Suprapubic skin (tissue), 4 donors: ENCODE measurements at regions not wholly inside any gene's neighbourhood (a gene's known extent, or its start where the extent isn't known, plus 50 kb on each side); places are given as distances from the start of the nearest gene placed in this dataset.

Experiments used
- DNase-seq, 2 donors: peaks; one replicate each; pipeline ENCODE4 v3.0.0-alpha.2; 2019; ENCODE audit warnings: low spot score in 2 of 2
- H3K27ac ChIP-seq: fragments of 200-600 bp; sonication (generic); one replicate; pipeline ENCODE4 v1.5.1; 2019
- H3K27me3 ChIP-seq: fragments of 200-600 bp; sonication (generic); one replicate; pipeline ENCODE4 v1.5.1; 2019
- H3K36me3 ChIP-seq: fragments of 200-600 bp; sonication (generic); one replicate; pipeline ENCODE4 v1.5.1; 2019
- H3K4me1 ChIP-seq: fragments of 200-600 bp; sonication (generic); one replicate; pipeline ENCODE4 v1.5.1; 2019
- H3K4me3 ChIP-seq: fragments of 200-600 bp; sonication (generic); one replicate; pipeline ENCODE4 v1.5.1; 2019; ENCODE audit warnings: mild to moderate bottlenecking
- H3K9me3 ChIP-seq: fragments of 200-600 bp; sonication (generic); one replicate; pipeline ENCODE4 v1.5.1; 2019
- EP300 ChIP-seq: sonication (generic); formaldehyde crosslinking; IDR thresholded peaks from one replicate; pipeline ENCODE4 v1.6.1; 2017; ENCODE audit warnings: antibody characterized with exemption
- POLR2A ChIP-seq, 2 donors: fragments of 450-650 bp; IDR thresholded peaks; one replicate each; pipeline ENCODE4 v1.6.1; 2017; ENCODE audit warnings: antibody characterized with exemption in 2 of 2, mild to moderate bottlenecking in 2 of 2, moderate library complexity in 2 of 2
- POLR2AphosphoS5 ChIP-seq, 3 donors: sonication (generic); formaldehyde crosslinking; IDR thresholded peaks; one replicate each; pipeline ENCODE4 v1.6.1; 2017; ENCODE audit warnings: antibody characterized with exemption in 3 of 3
- WGBS: methylation state at CpG from one replicate; pipeline ENCODE4 v1.1.5; 2018; 5-methylcytosine and 5-hydroxymethylcytosine counted together
- TF ChIP-seq, protein P1 (sequence below), 2 donors: fragments of 200-600 bp in 1 of 2; fragments of 450-650 bp in 1 of 2; sonication (generic) in 1 of 2; IDR thresholded peaks; one replicate each; pipeline ENCODE4 v1.5.1; 2016 to 2019; ENCODE audit warnings: antibody characterized with exemption in 2 of 2, mild to moderate bottlenecking in 1 of 2, moderate library complexity in 1 of 2

DNA sequence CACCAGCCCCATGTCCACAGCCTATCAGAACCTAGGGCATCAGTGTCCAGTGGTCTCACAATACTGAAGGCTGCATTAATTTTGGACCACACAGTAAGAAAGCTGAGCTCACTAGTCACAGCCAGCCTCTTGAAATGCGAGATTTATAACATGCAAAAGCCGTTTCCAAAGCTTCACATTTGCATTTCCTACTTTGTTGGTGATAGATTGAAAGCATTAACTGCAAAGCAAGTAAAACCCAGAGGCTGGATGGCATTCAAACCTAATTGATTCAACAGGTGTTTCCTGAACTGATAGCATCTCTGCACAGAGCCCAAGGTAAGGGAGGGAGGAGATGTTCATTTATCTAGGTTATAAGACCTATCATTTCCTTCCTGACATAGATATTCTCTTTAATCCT is 410.1 kb downstream of the OMA1 start:
- Histone ChIP-seq H3K36me3 (no peaks in the 10 kb centered on the region), H3K4me3 (no peak overlapping the region), H3K4me1 (no peaks in the 10 kb centered on the region), H3K27me3 (no peaks in the 10 kb centered on the region), H3K9me3 (no peaks in the 10 kb centered on the region), H3K27ac (no peak overlapping the region)
- TF ChIP-seq POLR2A (IDR thresholded peaks at IDR 0.05), result no peak
- TF ChIP-seq, protein P1, sequence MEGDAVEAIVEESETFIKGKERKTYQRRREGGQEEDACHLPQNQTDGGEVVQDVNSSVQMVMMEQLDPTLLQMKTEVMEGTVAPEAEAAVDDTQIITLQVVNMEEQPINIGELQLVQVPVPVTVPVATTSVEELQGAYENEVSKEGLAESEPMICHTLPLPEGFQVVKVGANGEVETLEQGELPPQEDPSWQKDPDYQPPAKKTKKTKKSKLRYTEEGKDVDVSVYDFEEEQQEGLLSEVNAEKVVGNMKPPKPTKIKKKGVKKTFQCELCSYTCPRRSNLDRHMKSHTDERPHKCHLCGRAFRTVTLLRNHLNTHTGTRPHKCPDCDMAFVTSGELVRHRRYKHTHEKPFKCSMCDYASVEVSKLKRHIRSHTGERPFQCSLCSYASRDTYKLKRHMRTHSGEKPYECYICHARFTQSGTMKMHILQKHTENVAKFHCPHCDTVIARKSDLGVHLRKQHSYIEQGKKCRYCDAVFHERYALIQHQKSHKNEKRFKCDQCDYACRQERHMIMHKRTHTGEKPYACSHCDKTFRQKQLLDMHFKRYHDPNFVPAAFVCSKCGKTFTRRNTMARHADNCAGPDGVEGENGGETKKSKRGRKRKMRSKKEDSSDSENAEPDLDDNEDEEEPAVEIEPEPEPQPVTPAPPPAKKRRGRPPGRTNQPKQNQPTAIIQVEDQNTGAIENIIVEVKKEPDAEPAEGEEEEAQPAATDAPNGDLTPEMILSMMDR (IDR thresholded peaks at IDR 0.05), result no peak
- TF ChIP-seq EP300, result no peak
- TF ChIP-seq POLR2AphosphoS5 (IDR thresholded peaks at IDR 0.05), result no peak
- DNase-seq, result no peak
- 33% methylated on average over 2 of the region's 2 CpGs for WGBS

DNA sequence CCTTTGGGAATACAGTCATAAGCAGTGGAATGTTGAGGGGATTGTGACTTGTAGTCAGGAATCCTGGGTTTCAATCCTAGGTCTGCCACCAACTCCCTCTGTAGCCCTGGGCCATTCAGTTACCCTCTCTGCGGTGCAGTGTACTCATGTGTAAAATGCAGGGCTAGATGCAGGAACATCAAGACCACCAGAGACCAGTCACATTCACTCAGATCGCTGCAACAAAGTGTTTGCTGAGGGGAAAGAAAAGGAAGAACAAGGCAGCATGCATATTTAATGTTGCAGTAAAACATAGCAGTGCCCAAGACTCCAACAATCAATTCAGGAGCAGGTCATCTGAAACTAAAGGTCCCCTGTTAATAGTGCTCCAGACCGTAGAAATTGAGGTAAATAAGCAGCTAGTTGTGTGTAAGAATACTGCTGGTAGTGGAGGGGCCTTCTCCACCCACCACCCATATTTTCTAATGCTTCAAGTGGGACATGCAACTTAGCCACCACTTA is 410.7 kb downstream of the OMA1 start:
- no peak overlapping the region for H3K27ac ChIP-seq
- TF ChIP-seq EP300, result no peak
- no peaks in the 10 kb centered on the region for H3K9me3 ChIP-seq
- H3K4me1 ChIP-seq, result no peaks in the 10 kb centered on the region
- no peak overlapping the region for H3K4me3 ChIP-seq
- 69% methylated on average over 3 of the region's 3 CpGs for WGBS
- no peaks in the 10 kb centered on the region for H3K27me3 ChIP-seq
- no peak for DNase-seq
- no peaks in the 10 kb centered on the region for H3K36me3 ChIP-seq

DNA sequence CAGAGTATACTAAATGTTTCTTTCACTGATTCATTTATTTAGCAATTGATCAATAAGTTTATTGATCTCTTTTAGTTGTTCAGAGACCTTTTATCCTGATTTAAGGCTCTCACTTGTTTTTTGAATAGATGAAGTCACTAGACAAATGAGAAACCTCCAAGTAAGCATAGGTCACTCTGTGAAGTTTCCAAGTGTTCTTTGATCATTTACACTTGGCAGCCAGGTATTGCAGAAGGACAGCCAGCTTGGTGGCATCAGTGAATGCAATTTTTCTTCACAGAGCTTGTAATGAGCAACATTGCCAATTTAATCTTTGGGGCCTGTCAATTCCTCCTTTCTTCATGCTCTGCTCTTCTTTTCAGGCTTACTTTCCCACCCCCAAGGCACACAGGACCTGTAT is 413.0 kb downstream of the OMA1 start:
- Histone ChIP-seq H3K4me1 (no peaks in the 10 kb centered on the region), H3K36me3 (no peaks in the 10 kb centered on the region), H3K4me3 (no peak overlapping the region), H3K27me3 (no peaks in the 10 kb centered on the region), H3K27ac (no peak overlapping the region), H3K9me3 (no peaks in the 10 kb centered on the region)
- TF ChIP-seq POLR2AphosphoS5 (IDR thresholded peaks at IDR 0.05) (no peak), EP300 (no peak), POLR2A (IDR thresholded peaks at IDR 0.05) (no peak)
- TF ChIP-seq, protein P1 (IDR thresholded peaks at IDR 0.05), result no peak
- no peak for DNase-seq

DNA sequence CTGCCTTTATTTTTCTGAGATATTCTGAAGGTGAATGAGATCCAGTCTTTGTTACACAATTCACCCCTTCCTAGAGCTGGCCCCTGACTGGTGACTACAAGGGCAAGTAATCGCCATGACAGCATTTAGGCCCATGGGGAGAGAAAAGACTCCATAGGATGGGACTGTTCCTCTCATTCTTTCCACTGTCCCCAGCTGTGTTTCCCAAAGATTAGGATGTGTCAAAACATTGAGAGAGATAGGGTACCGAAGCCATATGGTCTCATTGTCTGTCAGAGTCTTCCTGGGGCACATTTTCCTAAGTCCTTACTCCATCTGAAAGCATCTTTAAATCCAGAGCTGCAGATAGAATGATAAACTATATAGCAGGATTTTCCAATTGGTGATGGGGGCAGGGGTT is 423.5 kb downstream of the OMA1 start:
- H3K9me3 ChIP-seq, result no peaks in the 10 kb centered on the region

DNA sequence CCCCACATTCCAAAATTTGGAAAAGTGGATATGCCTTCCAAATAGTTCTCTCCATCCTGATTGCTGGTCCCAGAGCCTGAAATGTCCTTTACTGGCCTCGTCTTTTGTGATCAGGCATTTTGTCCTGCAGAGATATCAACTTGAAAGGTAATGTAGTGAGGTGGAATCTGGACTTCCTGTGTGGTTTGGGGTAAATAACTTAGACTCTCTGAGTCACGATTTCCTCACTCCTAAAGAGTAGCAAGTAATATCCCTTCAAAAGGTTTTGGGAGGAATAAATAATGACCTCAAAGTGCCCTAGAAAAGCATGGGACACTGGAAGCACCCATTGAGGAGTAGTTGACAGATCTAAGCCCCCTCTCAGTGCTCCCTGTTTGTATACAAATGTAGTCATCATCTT is 426.6 kb downstream of the OMA1 start:
- Histone ChIP-seq H3K4me1 (no peaks in the 10 kb centered on the region), H3K27me3 (no peaks in the 10 kb centered on the region), H3K4me3 (no peak overlapping the region), H3K27ac (no peak overlapping the region), H3K36me3 (no peaks in the 10 kb centered on the region), H3K9me3 (no peaks in the 10 kb centered on the region)
- no peak for DNase-seq
- 74% methylated on average over 2 of the region's 2 CpGs for WGBS
- no peak for TF ChIP-seq EP300

More for the DNA sequence above, 423.5 kb downstream of the OMA1 start:
- TF ChIP-seq, protein P1 (IDR thresholded peaks at IDR 0.05), result no peak
- TF ChIP-seq EP300 (no peak), POLR2AphosphoS5 (IDR thresholded peaks at IDR 0.05) (no peak), POLR2A (IDR thresholded peaks at IDR 0.05) (no peak)
- WGBS, result 81% methylated on average over 2 of the region's 2 CpGs
- no peaks in the 10 kb centered on the region for H3K36me3 ChIP-seq
- H3K27ac ChIP-seq, result no peak overlapping the region
- H3K4me3 ChIP-seq, result no peak overlapping the region
- H3K4me1 ChIP-seq, result no peaks in the 10 kb centered on the region
- no peak for DNase-seq
- no peaks in the 10 kb centered on the region for H3K27me3 ChIP-seq

DNA sequence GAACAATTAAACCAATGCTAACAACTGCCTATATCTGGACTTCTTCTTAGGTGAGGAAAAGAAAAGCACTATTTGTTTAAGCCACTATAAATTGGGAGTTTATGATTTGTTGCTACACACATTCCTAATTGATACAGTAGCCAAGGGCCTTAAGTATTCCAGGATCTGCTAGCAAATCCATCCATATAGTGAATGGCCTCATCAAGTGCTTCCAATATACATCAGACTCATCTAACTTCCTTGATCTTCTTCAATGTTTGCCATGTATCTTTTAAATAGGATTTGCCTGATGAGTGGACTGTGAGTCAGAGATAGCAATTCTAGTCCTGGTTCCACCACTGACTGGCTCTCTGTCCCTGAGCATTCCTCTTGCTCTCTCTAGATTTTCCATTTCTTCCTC is 430.2 kb downstream of the OMA1 start:
- TF ChIP-seq, protein P1 (IDR thresholded peaks at IDR 0.05), result no peak
- TF ChIP-seq POLR2A (IDR thresholded peaks at IDR 0.05) (no peak), POLR2AphosphoS5 (IDR thresholded peaks at IDR 0.05) (no peak), EP300 (no peak)
- H3K36me3 ChIP-seq, result no peaks in the 10 kb centered on the region
- no peak overlapping the region for H3K27ac ChIP-seq
- H3K27me3 ChIP-seq, result no peaks in the 10 kb centered on the region
- no peak for DNase-seq
- H3K9me3 ChIP-seq, result no peaks in the 10 kb centered on the region
- H3K4me3 ChIP-seq, result no peak overlapping the region
- H3K4me1 ChIP-seq, result no peaks in the 10 kb centered on the region
